ENCODE measurements at regions not wholly inside any gene's neighbourhood (a gene's known extent, or its start where the extent isn't known, plus 50 kb on each side); places are given as distances from the start of the nearest gene placed in this dataset.

- DNase-seq, result no peak
Measured at GRCh38 chr13:48892688-48893075, 83.0 kb upstream of the FNDC3A start.

- no peak for DNase-seq
Measured at GRCh38 chr13:48896312-48896711, 79.4 kb upstream of the FNDC3A start.

- DNase-seq, result no peak
Measured at GRCh38 chr13:48901781-48902180, 73.9 kb upstream of the FNDC3A start.

- no peak for DNase-seq
Measured at GRCh38 chr13:48902368-48902767, 73.3 kb upstream of the FNDC3A start.

- DNase-seq, result no peak
Measured at GRCh38 chr13:48904668-48905290, 70.9 kb upstream of the FNDC3A start.

GRCh38 chr13:48906200-48906599, 69.5 kb upstream of the FNDC3A start:
- DNase-seq, result no peak

GRCh38 chr13:48908381-48909055, 67.2 kb upstream of the FNDC3A start:
- DNase-seq, result no peak

GRCh38 chr13:48909056-48909389, 66.7 kb upstream of the FNDC3A start:
- DNase-seq, result no peak

GRCh38 chr13:48910686-48911085, 65.0 kb upstream of the FNDC3A start:
- no peak for DNase-seq

- DNase-seq, result no peak
Measured at GRCh38 chr13:48919751-48920150, 56.0 kb upstream of the FNDC3A start.

GRCh38 chr13:48920730-48921129, 55.0 kb upstream of the FNDC3A start:
- no peak for DNase-seq

- DNase-seq, result no peak
Measured at GRCh38 chr13:48923376-48923775, 52.3 kb upstream of the FNDC3A start.

GRCh38 chr13:48925001-48925400, 50.7 kb upstream of the FNDC3A start:
- no peak for DNase-seq
